ENCODE measurements at regions not wholly inside any gene's neighbourhood (a gene's known extent, or its start where the extent isn't known, plus 50 kb on each side); places are given as distances from the start of the nearest gene placed in this dataset.

DNA sequence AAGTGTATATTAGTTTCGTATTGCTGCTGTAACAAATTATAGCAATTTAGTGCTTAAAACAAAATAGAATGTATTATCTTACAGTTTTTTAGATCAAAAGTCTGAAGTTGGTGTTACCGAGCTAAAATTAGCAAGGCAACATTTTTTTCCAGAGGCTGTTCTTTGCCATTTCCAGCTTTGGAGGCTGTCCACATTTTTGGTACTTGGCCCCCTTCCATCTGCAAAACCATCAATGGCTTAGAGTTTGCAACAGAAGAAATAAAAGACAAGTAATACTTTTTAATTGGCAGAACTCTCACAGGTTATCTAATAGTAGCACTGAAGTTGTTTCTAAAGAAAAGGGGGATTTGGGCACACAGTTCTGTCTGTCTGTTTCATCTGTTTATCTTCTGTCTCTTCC lies 1248.5 kb downstream of the ROBO1 start:
- TF ChIP-seq, protein P1, sequence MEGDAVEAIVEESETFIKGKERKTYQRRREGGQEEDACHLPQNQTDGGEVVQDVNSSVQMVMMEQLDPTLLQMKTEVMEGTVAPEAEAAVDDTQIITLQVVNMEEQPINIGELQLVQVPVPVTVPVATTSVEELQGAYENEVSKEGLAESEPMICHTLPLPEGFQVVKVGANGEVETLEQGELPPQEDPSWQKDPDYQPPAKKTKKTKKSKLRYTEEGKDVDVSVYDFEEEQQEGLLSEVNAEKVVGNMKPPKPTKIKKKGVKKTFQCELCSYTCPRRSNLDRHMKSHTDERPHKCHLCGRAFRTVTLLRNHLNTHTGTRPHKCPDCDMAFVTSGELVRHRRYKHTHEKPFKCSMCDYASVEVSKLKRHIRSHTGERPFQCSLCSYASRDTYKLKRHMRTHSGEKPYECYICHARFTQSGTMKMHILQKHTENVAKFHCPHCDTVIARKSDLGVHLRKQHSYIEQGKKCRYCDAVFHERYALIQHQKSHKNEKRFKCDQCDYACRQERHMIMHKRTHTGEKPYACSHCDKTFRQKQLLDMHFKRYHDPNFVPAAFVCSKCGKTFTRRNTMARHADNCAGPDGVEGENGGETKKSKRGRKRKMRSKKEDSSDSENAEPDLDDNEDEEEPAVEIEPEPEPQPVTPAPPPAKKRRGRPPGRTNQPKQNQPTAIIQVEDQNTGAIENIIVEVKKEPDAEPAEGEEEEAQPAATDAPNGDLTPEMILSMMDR (IDR thresholded peaks at IDR 0.05; ENCODE audit: low read depth, low read length, missing control alignments), result no peak
- no peak for DNase-seq (ENCODE audit: extremely low read depth, low read depth)
- no peak overlapping the region for H3K4me3 ChIP-seq (replicated peaks; ENCODE audit: low read depth, low read length)

DNA sequence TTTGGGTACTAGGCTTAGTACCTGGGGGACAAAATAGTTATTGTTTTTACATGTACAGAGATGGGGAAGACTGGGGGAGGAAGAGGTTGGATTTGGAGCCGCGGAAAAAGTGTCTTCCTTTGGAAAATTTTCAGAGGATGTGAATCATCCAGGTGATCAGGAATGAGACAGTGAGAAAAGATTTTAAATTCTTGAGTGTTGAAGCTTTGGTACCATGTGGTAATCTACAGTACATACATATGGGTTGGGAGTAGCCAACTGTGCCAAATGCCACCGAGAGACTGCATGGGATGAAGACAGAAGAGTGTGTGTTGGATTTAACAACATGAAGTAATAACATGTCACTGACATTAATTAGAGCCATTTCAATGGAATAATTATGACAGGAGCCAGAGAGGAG lies 1238.2 kb downstream of the ROBO1 start:
- no peak for DNase-seq (ENCODE audit: extremely low read depth, low read depth)
- TF ChIP-seq, protein P1 (IDR thresholded peaks at IDR 0.05; ENCODE audit: low read depth, low read length, missing control alignments), result no peak
- no peak overlapping the region for H3K4me3 ChIP-seq (replicated peaks; ENCODE audit: low read depth, low read length)

DNA sequence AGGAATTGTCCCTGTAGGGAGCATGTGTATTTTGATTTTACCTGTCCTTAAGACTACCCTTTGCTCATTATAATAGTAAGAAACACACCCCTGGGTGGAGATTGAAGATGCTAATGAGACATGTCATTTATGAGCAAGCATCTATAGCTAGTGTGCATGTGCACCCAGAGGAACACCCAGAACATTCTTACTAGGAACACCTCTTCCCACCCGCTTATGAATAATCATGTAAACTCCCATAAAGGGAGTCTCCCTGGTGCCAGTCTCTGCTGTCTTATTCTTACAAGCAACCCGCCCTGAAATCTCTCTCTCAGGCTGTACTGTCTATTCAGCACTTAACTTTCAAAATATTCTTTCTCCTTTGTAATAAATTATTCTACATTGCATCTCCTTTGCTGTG lies 1227.3 kb downstream of the ROBO1 start:
- DNase-seq (ENCODE audit: extremely low read depth, low read depth), result no peak
- TF ChIP-seq, protein P1 (IDR thresholded peaks at IDR 0.05; ENCODE audit: low read depth, low read length, missing control alignments), result no peak
- no peak overlapping the region for H3K4me3 ChIP-seq (replicated peaks; ENCODE audit: low read depth, low read length)

DNA sequence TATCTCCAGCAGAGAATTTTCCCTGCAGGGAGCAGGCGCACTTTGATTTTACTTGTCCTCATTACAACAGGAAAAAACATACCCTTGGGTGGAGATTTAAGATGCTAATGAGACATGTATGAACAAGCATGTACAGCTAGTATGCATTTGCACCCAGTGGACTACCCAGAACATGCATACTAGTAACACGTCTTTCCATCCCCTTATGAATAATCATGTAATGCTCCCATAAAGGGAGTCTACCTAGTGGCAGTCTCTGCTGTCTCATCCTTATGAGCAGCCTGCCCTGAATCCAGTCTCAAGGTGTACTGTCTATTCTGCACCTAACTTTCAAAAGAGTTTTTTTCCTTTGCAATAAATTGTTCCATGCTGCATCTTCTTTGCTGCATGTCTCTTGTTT lies 1222.0 kb downstream of the ROBO1 start:
- DNase-seq (ENCODE audit: extremely low read depth, low read depth), result no peak
- H3K4me3 ChIP-seq (replicated peaks; ENCODE audit: low read depth, low read length), result no peak overlapping the region
- TF ChIP-seq, protein P1 (IDR thresholded peaks at IDR 0.05; ENCODE audit: low read depth, low read length, missing control alignments), result no peak
